ENCODE measurements at regions not wholly inside any gene's neighbourhood (a gene's known extent, or its start where the extent isn't known, plus 50 kb on each side); places are given as distances from the start of the nearest gene placed in this dataset.

- TF ChIP-seq EZH2 (IDR thresholded peaks at IDR 0.05; ENCODE audit: low read length, unreplicated experiment) (no peak), CTCF (conservative IDR thresholded peaks at IDR 0.05; ENCODE audit: low read depth, low read length) (no peak), EZH2phosphoT487 (IDR thresholded peaks at IDR 0.05; ENCODE audit: borderline replicate concordance, low read length) (no peak)
These were observed 111.3 kb upstream of the CDYL start for GRCh38 chr6:4664911-4665310.
